ENCODE measurements at regions not wholly inside any gene's neighbourhood (a gene's known extent, or its start where the extent isn't known, plus 50 kb on each side); places are given as distances from the start of the nearest gene placed in this dataset.

GRCh38 chr11:37456746-37457145 is 858.7 kb upstream of the RAG2 start:
- TF ChIP-seq POLR2A (IDR thresholded peaks at IDR 0.05) (no peak), CTCF (IDR thresholded peaks at IDR 0.05) (no peak), POLR2AphosphoS5 (IDR thresholded peaks at IDR 0.05) (no peak), EP300 (IDR thresholded peaks at IDR 0.05) (no peak)
- intact Hi-C loops (cut with DNase I; ENCODE audit: low total_unique reads), result no loop called here
- no peak for DNase-seq
- Histone ChIP-seq H3K36me3 (no peaks in the 10 kb centered on the region), H3K9me3 (no peaks in the 10 kb centered on the region), H3K4me3 (no peak overlapping the region), H3K27me3 (no peaks in the 10 kb centered on the region), H3K4me1 (no peaks in the 10 kb centered on the region), H3K27ac (no peak overlapping the region)
- WGBS, 5 donors, result 76 to 84% (median 77%) methylated on average over 1 of the region's 1 CpG

GRCh38 chr11:37451903-37452302 is 853.9 kb upstream of the RAG2 start:
- TF ChIP-seq CTCF (IDR thresholded peaks at IDR 0.05), result no peak
- no peak for TF ChIP-seq POLR2A (IDR thresholded peaks at IDR 0.05)
- TF ChIP-seq EP300 (IDR thresholded peaks at IDR 0.05), result no peak
- no peak for TF ChIP-seq POLR2AphosphoS5 (IDR thresholded peaks at IDR 0.05)
- no peaks in the 10 kb centered on the region for H3K9me3 ChIP-seq

GRCh38 chr11:37450613-37451012 is 852.6 kb upstream of the RAG2 start:
- Histone ChIP-seq H3K36me3 (no peaks in the 10 kb centered on the region), H3K4me3 (no peak overlapping the region), H3K4me1 (no peaks in the 10 kb centered on the region), H3K27me3 (no peaks in the 10 kb centered on the region), H3K27ac (no peak overlapping the region), H3K9me3 (no peaks in the 10 kb centered on the region)
- 33 to 52% (median 44%) methylated on average over 2 of the region's 2 CpGs for WGBS, 5 donors
- intact Hi-C loops (cut with DNase I; ENCODE audit: low total_unique reads), result no loop called here
- DNase-seq, result no peak
- no peak for TF ChIP-seq POLR2AphosphoS5 (IDR thresholded peaks at IDR 0.05)
- no peak for TF ChIP-seq CTCF (IDR thresholded peaks at IDR 0.05)
- no peak for TF ChIP-seq EP300 (IDR thresholded peaks at IDR 0.05)

More at GRCh38 chr11:37451903-37452302, 853.9 kb upstream of the RAG2 start:
- intact Hi-C loops (cut with DNase I; ENCODE audit: low total_unique reads), result no loop called here
- H3K4me1 ChIP-seq, result no peaks in the 10 kb centered on the region
- peak in 1 of 2 donors; percentile 13 for DNase-seq
- H3K36me3 ChIP-seq, result no peaks in the 10 kb centered on the region
- no peak overlapping the region for H3K4me3 ChIP-seq
- H3K27ac ChIP-seq, result no peak overlapping the region
- no peaks in the 10 kb centered on the region for H3K27me3 ChIP-seq

- WGBS, 5 donors, result 19 to 29% (median 24%) methylated on average over 3 of the region's 3 CpGs
- peak in 1 of 2 donors; percentile 54 for DNase-seq
- no peak for TF ChIP-seq CTCF (IDR thresholded peaks at IDR 0.05)
- TF ChIP-seq POLR2AphosphoS5 (IDR thresholded peaks at IDR 0.05), result no peak
Measured at GRCh38 chr11:37449146-37449545, 851.1 kb upstream of the RAG2 start.

More at GRCh38 chr11:37449146-37449545, 851.1 kb upstream of the RAG2 start:
- Histone ChIP-seq H3K36me3 (no peaks in the 10 kb centered on the region), H3K9me3 (no peaks in the 10 kb centered on the region), H3K4me3 (no peak overlapping the region), H3K27me3 (no peaks in the 10 kb centered on the region), H3K27ac (no peak overlapping the region), H3K4me1 (no peaks in the 10 kb centered on the region)
- intact Hi-C loops (cut with DNase I; ENCODE audit: low total_unique reads), result no loop called here

Data from stomach (tissue), 8 donors.